Calu3 (cell line): ENCODE measurements at regions not wholly inside any gene's neighbourhood (a gene's known extent, or its start where the extent isn't known, plus 50 kb on each side); places are given as distances from the start of the nearest gene placed in this dataset.

Experiments used
- BruUV-seq: library from RNA; stranded (reverse); fragments of 400-500 nt; replicated peaks from 2 replicates; lab custom pipeline; 2021; lab: Mats Ljungman, UMichigan
- CTCF ChIA-PET: fragments of 300-600 bp; sonication (Branson Sonifier 250); formaldehyde crosslinking; loops from one replicate; lab custom pipeline; 2022; ENCODE audit warnings: antibody characterized with exemption; lab: Charles Lee
- DNase-seq: peaks from one replicate; pipeline ENCODE4 v3.0.0; 2022
- H3K27ac Mint-ChIP-seq: one replicate; pipeline ENCODE4 v1.8.0; 2022; ENCODE audit warnings: mixed read lengths; ENCODE audit not compliant: unreplicated experiment
- H3K27me3 Mint-ChIP-seq: one replicate; pipeline ENCODE4 v1.8.0; 2022; ENCODE audit warnings: mixed read lengths; ENCODE audit not compliant: unreplicated experiment
- H3K36me3 Mint-ChIP-seq: one replicate; pipeline ENCODE4 v1.8.0; 2022; ENCODE audit warnings: mild to moderate bottlenecking, moderate library complexity, mixed read lengths; ENCODE audit not compliant: insufficient read depth, unreplicated experiment
- H3K4me1 Mint-ChIP-seq: one replicate; pipeline ENCODE4 v1.8.0; 2022; ENCODE audit warnings: mild to moderate bottlenecking, low read depth, mixed read lengths; ENCODE audit not compliant: unreplicated experiment
- H3K4me3 Mint-ChIP-seq: one replicate; pipeline ENCODE4 v1.8.0; 2022; ENCODE audit warnings: mild to moderate bottlenecking, low read depth, moderate library complexity, mixed read lengths; ENCODE audit not compliant: unreplicated experiment
- H3K9me3 Mint-ChIP-seq: one replicate; pipeline ENCODE4 v1.8.0; 2022; ENCODE audit warnings: low read depth, mixed read lengths; ENCODE audit not compliant: unreplicated experiment
- intact Hi-C: fragments of 100-400 bp; cut with micrococcal nuclease; formaldehyde crosslinking; loops from one replicate; pipeline ENCODE4 v1.10.0; 2022; ENCODE audit not compliant: unreplicated experiment
- TF ChIP-seq, protein P1 (sequence below): fragments of 200-600 bp; IDR thresholded peaks from one replicate; pipeline ENCODE4 v1.8.0; 2022; ENCODE audit warnings: antibody characterized with exemption; ENCODE audit not compliant: unreplicated experiment

- Mint-ChIP-seq H3K27ac (no peak overlapping the region), H3K27me3 (no peaks in the 10 kb centered on the region), H3K4me1 (no peaks in the 10 kb centered on the region), H3K36me3 (no peaks in the 10 kb centered on the region), H3K4me3 (no peak overlapping the region), H3K9me3 (peaks cover 17% of the 10 kb centered on the region)
- no peak for DNase-seq
- TF ChIP-seq, protein P1, sequence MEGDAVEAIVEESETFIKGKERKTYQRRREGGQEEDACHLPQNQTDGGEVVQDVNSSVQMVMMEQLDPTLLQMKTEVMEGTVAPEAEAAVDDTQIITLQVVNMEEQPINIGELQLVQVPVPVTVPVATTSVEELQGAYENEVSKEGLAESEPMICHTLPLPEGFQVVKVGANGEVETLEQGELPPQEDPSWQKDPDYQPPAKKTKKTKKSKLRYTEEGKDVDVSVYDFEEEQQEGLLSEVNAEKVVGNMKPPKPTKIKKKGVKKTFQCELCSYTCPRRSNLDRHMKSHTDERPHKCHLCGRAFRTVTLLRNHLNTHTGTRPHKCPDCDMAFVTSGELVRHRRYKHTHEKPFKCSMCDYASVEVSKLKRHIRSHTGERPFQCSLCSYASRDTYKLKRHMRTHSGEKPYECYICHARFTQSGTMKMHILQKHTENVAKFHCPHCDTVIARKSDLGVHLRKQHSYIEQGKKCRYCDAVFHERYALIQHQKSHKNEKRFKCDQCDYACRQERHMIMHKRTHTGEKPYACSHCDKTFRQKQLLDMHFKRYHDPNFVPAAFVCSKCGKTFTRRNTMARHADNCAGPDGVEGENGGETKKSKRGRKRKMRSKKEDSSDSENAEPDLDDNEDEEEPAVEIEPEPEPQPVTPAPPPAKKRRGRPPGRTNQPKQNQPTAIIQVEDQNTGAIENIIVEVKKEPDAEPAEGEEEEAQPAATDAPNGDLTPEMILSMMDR, result no peak
- intact Hi-C loops, result no loop called here
- no TSS peak for BruUV-seq
- CTCF ChIA-PET, result no interaction called here
Observed at GRCh38 chr5:3526551-3527185, 69.0 kb upstream of the IRX1 start.

DNA sequence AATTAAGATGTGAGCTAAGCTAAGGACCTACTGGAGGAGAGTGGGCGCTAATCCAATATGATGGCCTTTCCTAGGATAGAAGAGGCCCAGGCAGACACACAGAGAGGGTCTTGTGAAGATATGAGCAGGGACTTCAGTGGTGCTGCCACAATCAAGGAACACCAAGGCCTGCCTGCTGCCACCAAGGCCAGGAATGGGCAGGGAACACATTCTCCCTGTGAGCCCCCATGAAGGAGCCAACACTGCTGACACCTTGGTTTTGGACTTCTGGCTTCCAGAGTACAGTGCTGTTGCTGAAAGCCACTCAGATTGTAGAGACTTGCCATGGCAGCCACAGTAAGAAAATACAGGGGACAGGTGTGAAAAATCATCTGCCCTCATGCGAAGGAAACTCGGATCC, 73.1 kb upstream of the IRX1 start:
- H3K4me1 Mint-ChIP-seq, result no peaks in the 10 kb centered on the region
- H3K4me3 Mint-ChIP-seq, result no peak overlapping the region
- H3K36me3 Mint-ChIP-seq, result no peaks in the 10 kb centered on the region
- TF ChIP-seq, protein P1, result no peak
- CTCF ChIA-PET, result no interaction called here
- intact Hi-C loops, result no loop called here
- no TSS peak for BruUV-seq
- H3K27ac Mint-ChIP-seq, result no peak overlapping the region
- no peaks in the 10 kb centered on the region for H3K27me3 Mint-ChIP-seq
- peaks cover 14% of the 10 kb centered on the region for H3K9me3 Mint-ChIP-seq
- DNase-seq, result no peak

- no TSS peak for BruUV-seq
- TF ChIP-seq, protein P1, result no peak
- no peak for DNase-seq
- Mint-ChIP-seq H3K27me3 (no peaks in the 10 kb centered on the region), H3K9me3 (peaks cover 4% of the 10 kb centered on the region), H3K36me3 (no peaks in the 10 kb centered on the region), H3K4me1 (no peaks in the 10 kb centered on the region), H3K27ac (no peak overlapping the region), H3K4me3 (no peak overlapping the region)
- intact Hi-C loops, result no loop called here
- CTCF ChIA-PET, result no interaction called here
Observed at GRCh38 chr5:3518576-3518975, 77.1 kb upstream of the IRX1 start.

DNA sequence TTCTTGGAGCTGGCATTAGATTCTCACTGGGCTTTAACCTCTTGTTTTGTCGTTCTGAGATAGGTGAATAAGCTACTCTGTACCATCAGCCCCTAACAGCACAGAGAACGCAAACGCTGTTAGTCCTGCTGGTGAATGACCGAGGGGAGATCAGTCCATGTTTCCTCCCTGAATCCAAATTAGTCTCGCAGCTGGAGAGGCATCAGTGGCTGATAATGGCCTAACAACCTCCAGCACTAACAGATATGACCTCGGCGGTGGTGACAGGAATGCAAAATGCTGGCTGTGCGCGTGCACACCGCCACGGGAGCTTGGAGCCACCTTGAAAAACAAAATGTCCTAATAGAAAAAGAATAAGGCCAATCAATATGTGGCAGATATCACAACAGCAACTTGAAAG, 77.6 kb upstream of the IRX1 start:
- Mint-ChIP-seq H3K4me1 (no peaks in the 10 kb centered on the region), H3K36me3 (no peaks in the 10 kb centered on the region)
- BruUV-seq, result no TSS peak

More for the DNA sequence above, 77.6 kb upstream of the IRX1 start:
- TF ChIP-seq, protein P1, result no peak
- no peak for DNase-seq
- intact Hi-C loops, result no loop called here
- CTCF ChIA-PET, result no interaction called here
- Mint-ChIP-seq H3K27ac (no peak overlapping the region), H3K4me3 (no peak overlapping the region), H3K27me3 (no peaks in the 10 kb centered on the region), H3K9me3 (peaks cover 2% of the 10 kb centered on the region)
